AG04450 (cell line): ENCODE measurements at regions not wholly inside any gene's neighbourhood (a gene's known extent, or its start where the extent isn't known, plus 50 kb on each side); places are given as distances from the start of the nearest gene placed in this dataset.

Source experiments
- CTCF ChIA-PET: fragments of 300-600, 350-600 bp; formaldehyde crosslinking; extraction: SDS; loops from one replicate; lab custom pipeline; 2022; ENCODE audit warnings: antibody characterized with exemption, inconsistent platforms; lab: Charles Lee
- POLR2A ChIA-PET: fragments of 350-600 bp; formaldehyde crosslinking; extraction: SDS; loops from one replicate; lab custom pipeline; 2021; ENCODE audit warnings: antibody characterized with exemption, inconsistent platforms; lab: Yijun Ruan, JAX
- DNase-seq: peaks from one replicate; pipeline ENCODE4 v3.0.0-alpha.2; 2011; ENCODE audit warnings: low read depth, low spot score
- H3K27ac ChIP-seq: one replicate; pipeline ENCODE4 v1.5.1; 2012; ENCODE audit warnings: low read depth, low read length, control low read depth
- H3K27me3 ChIP-seq: one replicate; pipeline ENCODE4 v1.6.0; 2012; ENCODE audit warnings: low read length; ENCODE audit not compliant: control insufficient read depth, insufficient read depth
- H3K4me3 ChIP-seq: 2 replicates; pipeline ENCODE4 v1.5.1; 2011; ENCODE audit warnings: mild to moderate bottlenecking, low read depth, low read length, control low read depth
- H3K9me3 ChIP-seq: 2 replicates; pipeline ENCODE4 v1.5.1; 2012; ENCODE audit warnings: low read length; ENCODE audit not compliant: control insufficient read depth, insufficient read depth
- CTCF ChIP-seq: IDR thresholded peaks from 2 replicates; pipeline ENCODE4 v1.5.1; 2011; ENCODE audit warnings: low read depth, low read length, control low read depth, inconsistent platforms

GRCh38 chrX:69299951-69300714 is 134.9 kb upstream of the PJA1 start:
- DNase-seq, result no peak
- ChIA-PET CTCF (no interaction called here), POLR2A (no interaction called here)
- Histone ChIP-seq H3K27ac (no peak overlapping the region), H3K27me3 (no peaks in the 10 kb centered on the region), H3K4me3 (no peak overlapping the region), H3K9me3 (no peaks in the 10 kb centered on the region)
- no peak for TF ChIP-seq CTCF

GRCh38 chrX:69299285-69299684 is 134.0 kb upstream of the PJA1 start:
- POLR2A ChIA-PET, result no interaction called here
- H3K27ac ChIP-seq, result no peak overlapping the region
- no peak for DNase-seq
- H3K4me3 ChIP-seq, result no peak overlapping the region
- CTCF ChIA-PET, result interaction anchor here (1.1 kb wide), 1 partner anchor 13 kb away, joined by 4 read pairs; no protein-coding TSS in a partner anchor
- no peaks in the 10 kb centered on the region for H3K27me3 ChIP-seq
- no peak for TF ChIP-seq CTCF
- no peaks in the 10 kb centered on the region for H3K9me3 ChIP-seq

GRCh38 chrX:69298466-69299140 is 133.3 kb upstream of the PJA1 start:
- no peaks in the 10 kb centered on the region for H3K9me3 ChIP-seq
- ChIA-PET CTCF (interaction anchor here (1.1 kb wide), 1 partner anchor 12 kb away, joined by 4 read pairs; no protein-coding TSS in a partner anchor), POLR2A (no interaction called here)
- no peak for DNase-seq
- TF ChIP-seq CTCF, result no peak
- H3K27ac ChIP-seq, result no peak overlapping the region
- H3K27me3 ChIP-seq, result no peaks in the 10 kb centered on the region
- H3K4me3 ChIP-seq, result no peak overlapping the region

GRCh38 chrX:69297506-69297905 is 132.3 kb upstream of the PJA1 start:
- no peak for TF ChIP-seq CTCF
- ChIA-PET POLR2A (no interaction called here), CTCF (no interaction called here)
- no peaks in the 10 kb centered on the region for H3K9me3 ChIP-seq
- H3K27ac ChIP-seq, result no peak overlapping the region
- DNase-seq, result no peak
- no peaks in the 10 kb centered on the region for H3K27me3 ChIP-seq
- no peak overlapping the region for H3K4me3 ChIP-seq
